AML-193 (cell line): ENCODE measurements at regions not wholly inside any gene's neighbourhood (a gene's known extent, or its start where the extent isn't known, plus 50 kb on each side); places are given as distances from the start of the nearest gene placed in this dataset.

ENCODE experiments used
- DNase-seq, 2 experiments: peaks; one replicate each; lab custom pipeline; 2025; lab: John Stamatoyannopoulos, UW

GRCh38 chr15:31473385-31474058 is 146.9 kb downstream of the KLF13 start:
- no peak for DNase-seq

GRCh38 chr15:31474059-31474868 is 147.6 kb downstream of the KLF13 start:
- DNase-seq: no peak

GRCh38 chr15:31476236-31476810 is 149.7 kb downstream of the KLF13 start:
- no peak for DNase-seq

GRCh38 chr15:31476866-31477265 is 150.2 kb downstream of the KLF13 start:
- no peak for DNase-seq

GRCh38 chr15:31477301-31477700 is 150.7 kb downstream of the KLF13 start:
- DNase-seq: no peak

- DNase-seq: no peak
Observed at GRCh38 chr15:31477851-31478701, 151.4 kb downstream of the KLF13 start.

GRCh38 chr15:31478702-31479221 is 152.1 kb downstream of the KLF13 start:
- DNase-seq: no peak

- DNase-seq: no peak
Observed at GRCh38 chr15:31480356-31481025, 153.9 kb downstream of the KLF13 start.

- no peak for DNase-seq
Observed at GRCh38 chr15:31481142-31481541, 154.5 kb downstream of the KLF13 start.

GRCh38 chr15:31482122-31482922 is 155.7 kb downstream of the KLF13 start:
- DNase-seq: no peak

GRCh38 chr15:31483053-31483985 is 156.7 kb downstream of the KLF13 start:
- no peak for DNase-seq

GRCh38 chr15:31483986-31484951 is 157.6 kb downstream of the KLF13 start:
- no peak for DNase-seq

- no peak for DNase-seq
Observed at GRCh38 chr15:31484986-31485385, 158.4 kb downstream of the KLF13 start.

- DNase-seq: no peak
Observed at GRCh38 chr15:31485431-31485830, 158.8 kb downstream of the KLF13 start.

- no peak for DNase-seq
Observed at GRCh38 chr15:31485911-31486461, 159.4 kb downstream of the KLF13 start.

GRCh38 chr15:31486506-31486905 is 159.9 kb downstream of the KLF13 start:
- no peak for DNase-seq

GRCh38 chr15:31486906-31487695 is 160.5 kb downstream of the KLF13 start:
- no peak for DNase-seq
